ENCODE measurements at regions not wholly inside any gene's neighbourhood (a gene's known extent, or its start where the extent isn't known, plus 50 kb on each side); places are given as distances from the start of the nearest gene placed in this dataset.

- Histone ChIP-seq H3K9ac (ENCODE audit: low read length) (no peak overlapping the region), H3K79me2 (ENCODE audit: insufficient read depth, low read length) (no peaks in the 10 kb centered on the region), H2AFZ (ENCODE audit: low read length) (no peak overlapping the region), H3F3A (ENCODE audit: insufficient read depth, low read length) (no peaks in the 10 kb centered on the region), H4K20me1 (ENCODE audit: insufficient read depth, low read length) (no peaks in the 10 kb centered on the region), H3K9me2 (ENCODE audit: low read depth, low read length) (no peaks in the 10 kb centered on the region), H3K4me1 (ENCODE audit: insufficient read depth, low read length, severe bottlenecking) (no peaks in the 10 kb centered on the region), H3K27me3 (ENCODE audit: insufficient read depth, low read length) (no peaks in the 10 kb centered on the region), H3K4me3 (ENCODE audit: low read depth, low read length, poor library complexity, severe bottlenecking) (no peak overlapping the region), H3K4me2 (ENCODE audit: low read length) (no peak overlapping the region), H3K36me3 (ENCODE audit: insufficient read depth, low read length) (no peaks in the 10 kb centered on the region), H3K27ac (ENCODE audit: low read depth, low read length, poor library complexity, severe bottlenecking) (no peak overlapping the region), H3K9me3 (ENCODE audit: low read length) (no peaks in the 10 kb centered on the region)
- TF ChIP-seq EZH2 (IDR thresholded peaks at IDR 0.05; ENCODE audit: borderline replicate concordance, low read length) = no peak
- TF ChIP-seq, protein P1, sequence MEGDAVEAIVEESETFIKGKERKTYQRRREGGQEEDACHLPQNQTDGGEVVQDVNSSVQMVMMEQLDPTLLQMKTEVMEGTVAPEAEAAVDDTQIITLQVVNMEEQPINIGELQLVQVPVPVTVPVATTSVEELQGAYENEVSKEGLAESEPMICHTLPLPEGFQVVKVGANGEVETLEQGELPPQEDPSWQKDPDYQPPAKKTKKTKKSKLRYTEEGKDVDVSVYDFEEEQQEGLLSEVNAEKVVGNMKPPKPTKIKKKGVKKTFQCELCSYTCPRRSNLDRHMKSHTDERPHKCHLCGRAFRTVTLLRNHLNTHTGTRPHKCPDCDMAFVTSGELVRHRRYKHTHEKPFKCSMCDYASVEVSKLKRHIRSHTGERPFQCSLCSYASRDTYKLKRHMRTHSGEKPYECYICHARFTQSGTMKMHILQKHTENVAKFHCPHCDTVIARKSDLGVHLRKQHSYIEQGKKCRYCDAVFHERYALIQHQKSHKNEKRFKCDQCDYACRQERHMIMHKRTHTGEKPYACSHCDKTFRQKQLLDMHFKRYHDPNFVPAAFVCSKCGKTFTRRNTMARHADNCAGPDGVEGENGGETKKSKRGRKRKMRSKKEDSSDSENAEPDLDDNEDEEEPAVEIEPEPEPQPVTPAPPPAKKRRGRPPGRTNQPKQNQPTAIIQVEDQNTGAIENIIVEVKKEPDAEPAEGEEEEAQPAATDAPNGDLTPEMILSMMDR (IDR thresholded peaks at IDR 0.05; ENCODE audit: low read length) = no peak
These were observed 649.4 kb downstream of the CCDC171 start for GRCh38 chr9:16202221-16202620.

GRCh38 chr9:16202914-16203728 is 650.3 kb downstream of the CCDC171 start:
- TF ChIP-seq, protein P1 (IDR thresholded peaks at IDR 0.05; ENCODE audit: low read length) = no peak
- no peak for TF ChIP-seq EZH2 (IDR thresholded peaks at IDR 0.05; ENCODE audit: borderline replicate concordance, low read length)
- Histone ChIP-seq H3K4me3 (ENCODE audit: low read depth, low read length, poor library complexity, severe bottlenecking) (no peak overlapping the region), H2AFZ (ENCODE audit: low read length) (no peak overlapping the region), H3K36me3 (ENCODE audit: insufficient read depth, low read length) (no peaks in the 10 kb centered on the region), H3K4me2 (ENCODE audit: low read length) (no peak overlapping the region), H3K79me2 (ENCODE audit: insufficient read depth, low read length) (no peaks in the 10 kb centered on the region), H4K20me1 (ENCODE audit: insufficient read depth, low read length) (no peaks in the 10 kb centered on the region), H3K27ac (ENCODE audit: low read depth, low read length, poor library complexity, severe bottlenecking) (no peak overlapping the region), H3K9me3 (ENCODE audit: low read length) (no peaks in the 10 kb centered on the region), H3K9me2 (ENCODE audit: low read depth, low read length) (no peaks in the 10 kb centered on the region), H3K4me1 (ENCODE audit: insufficient read depth, low read length, severe bottlenecking) (no peaks in the 10 kb centered on the region), H3K27me3 (ENCODE audit: insufficient read depth, low read length) (no peaks in the 10 kb centered on the region), H3F3A (ENCODE audit: insufficient read depth, low read length) (no peaks in the 10 kb centered on the region), H3K9ac (ENCODE audit: low read length) (no peak overlapping the region)

- Histone ChIP-seq H3K4me1 (ENCODE audit: insufficient read depth, low read length, severe bottlenecking) (no peaks in the 10 kb centered on the region), H3K36me3 (ENCODE audit: insufficient read depth, low read length) (no peaks in the 10 kb centered on the region), H3K9ac (ENCODE audit: low read length) (no peak overlapping the region), H3K27ac (ENCODE audit: low read depth, low read length, poor library complexity, severe bottlenecking) (no peak overlapping the region), H3K4me3 (ENCODE audit: low read depth, low read length, poor library complexity, severe bottlenecking) (no peak overlapping the region), H3K27me3 (ENCODE audit: insufficient read depth, low read length) (no peaks in the 10 kb centered on the region), H3F3A (ENCODE audit: insufficient read depth, low read length) (no peaks in the 10 kb centered on the region), H3K9me2 (ENCODE audit: low read depth, low read length) (no peaks in the 10 kb centered on the region), H2AFZ (ENCODE audit: low read length) (no peak overlapping the region), H3K9me3 (ENCODE audit: low read length) (no peaks in the 10 kb centered on the region), H3K4me2 (ENCODE audit: low read length) (no peak overlapping the region), H4K20me1 (ENCODE audit: insufficient read depth, low read length) (no peaks in the 10 kb centered on the region), H3K79me2 (ENCODE audit: insufficient read depth, low read length) (no peaks in the 10 kb centered on the region)
- TF ChIP-seq EZH2 (IDR thresholded peaks at IDR 0.05; ENCODE audit: borderline replicate concordance, low read length) = no peak
- TF ChIP-seq, protein P1 (IDR thresholded peaks at IDR 0.05; ENCODE audit: low read length) = no peak
These were observed 651.1 kb downstream of the CCDC171 start for GRCh38 chr9:16203729-16204573.

Measured in OCI-LY1 (cell line).